NCI-H526 (cell line): ENCODE measurements at regions not wholly inside any gene's neighbourhood (a gene's known extent, or its start where the extent isn't known, plus 50 kb on each side); places are given as distances from the start of the nearest gene placed in this dataset.

Experiments
- DNase-seq, 2 experiments: peaks; one replicate each; lab custom pipeline; 2025; lab: John Stamatoyannopoulos, UW

DNA sequence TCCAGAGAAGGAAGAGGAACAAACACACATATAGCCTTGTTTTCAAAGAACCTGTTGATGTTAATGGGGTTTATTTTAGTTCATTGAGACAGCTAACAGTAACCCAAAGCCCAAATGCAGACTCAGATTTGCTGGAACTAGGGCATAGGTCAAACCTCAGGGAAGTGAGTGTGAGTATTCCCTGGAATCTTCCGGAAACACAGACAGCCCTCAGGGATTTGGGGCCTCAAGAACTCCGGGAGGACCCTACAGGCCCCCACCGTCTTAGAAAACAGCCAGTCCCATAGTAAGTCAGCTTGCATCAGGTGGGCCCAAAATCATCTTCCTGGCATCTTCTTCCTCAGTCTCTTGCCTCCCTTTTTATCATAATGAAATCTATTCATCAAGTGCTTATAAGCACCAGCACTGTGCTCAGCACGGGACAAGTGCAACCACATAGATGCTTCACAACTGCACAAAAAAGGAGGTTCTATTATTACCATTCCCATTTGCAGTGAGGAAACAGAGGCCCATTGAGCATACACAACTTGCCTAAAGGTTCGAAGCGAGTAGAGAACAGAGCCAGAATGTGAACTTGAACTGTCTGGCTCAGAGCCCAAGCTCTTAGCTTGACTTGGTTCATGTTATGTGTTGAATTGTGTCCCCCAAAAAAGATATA is 50.2 kb upstream of the BCL11A start:
- no peak for DNase-seq

DNA sequence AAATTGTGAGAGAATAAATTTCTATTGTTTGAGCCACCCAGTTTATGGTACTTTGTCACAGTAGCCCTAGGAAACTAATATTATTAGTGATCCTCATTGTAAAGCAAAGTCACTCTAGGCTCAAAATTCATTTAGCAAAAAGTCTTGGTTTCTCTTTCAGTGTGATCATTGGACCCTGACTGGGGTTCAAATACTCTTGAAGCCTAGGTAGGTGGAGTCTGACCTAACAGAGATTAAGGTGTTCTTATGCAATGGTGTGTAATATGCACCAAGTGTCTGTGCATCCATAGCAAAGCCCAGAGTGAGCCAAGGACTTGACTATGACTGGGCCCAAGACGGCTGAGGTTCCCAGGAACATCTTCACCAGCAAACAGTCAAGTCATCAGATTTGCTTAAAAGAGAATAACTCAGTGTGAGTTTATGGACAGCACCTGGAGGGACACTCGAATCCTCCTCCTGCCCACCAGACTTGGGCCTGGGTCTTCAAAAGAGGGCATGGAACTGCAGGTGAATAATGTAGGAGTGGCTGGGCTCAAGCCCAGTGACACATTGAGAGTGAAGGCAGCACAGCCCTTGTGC is 51.1 kb upstream of the BCL11A start:
- DNase-seq: no peak

DNA sequence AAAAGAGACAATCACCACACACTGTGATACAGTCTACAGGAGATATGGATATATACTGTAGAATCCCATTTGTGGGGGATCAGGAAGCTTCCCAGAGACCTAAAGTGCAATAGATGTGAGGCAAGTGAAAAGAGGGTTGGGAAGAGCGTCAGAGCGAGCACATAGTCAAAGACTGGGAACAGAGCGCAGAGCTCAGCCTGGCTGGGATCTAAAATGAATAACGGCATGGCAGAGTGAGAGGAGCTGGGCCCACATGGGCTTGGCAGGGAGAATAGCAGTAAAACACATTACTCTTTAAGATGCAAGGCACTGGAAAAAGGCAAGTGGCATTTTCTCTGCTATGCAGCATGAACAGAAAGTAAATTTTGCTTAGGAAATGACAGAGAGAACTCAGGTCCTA is 52.4 kb upstream of the BCL11A start:
- no peak for DNase-seq

DNA sequence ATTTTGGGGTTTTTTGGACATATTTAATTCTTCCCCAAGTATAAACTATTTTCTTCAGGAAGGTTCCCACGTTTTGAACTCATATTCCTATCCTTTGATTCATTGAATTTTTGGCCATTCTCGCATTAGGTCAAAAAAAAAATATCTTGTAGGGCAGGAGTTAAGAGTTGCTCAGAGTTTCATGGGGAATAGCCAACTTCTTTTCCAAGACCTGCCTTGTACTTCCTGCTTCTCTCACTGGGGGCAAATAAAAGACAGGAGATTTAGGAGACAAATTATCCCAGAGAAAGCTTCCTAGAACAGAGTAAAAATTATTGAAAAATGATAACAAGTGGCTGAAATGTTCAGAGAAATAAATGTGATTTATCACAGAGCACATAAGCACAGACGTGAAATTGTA is 55.2 kb upstream of the BCL11A start:
- no peak for DNase-seq

DNA sequence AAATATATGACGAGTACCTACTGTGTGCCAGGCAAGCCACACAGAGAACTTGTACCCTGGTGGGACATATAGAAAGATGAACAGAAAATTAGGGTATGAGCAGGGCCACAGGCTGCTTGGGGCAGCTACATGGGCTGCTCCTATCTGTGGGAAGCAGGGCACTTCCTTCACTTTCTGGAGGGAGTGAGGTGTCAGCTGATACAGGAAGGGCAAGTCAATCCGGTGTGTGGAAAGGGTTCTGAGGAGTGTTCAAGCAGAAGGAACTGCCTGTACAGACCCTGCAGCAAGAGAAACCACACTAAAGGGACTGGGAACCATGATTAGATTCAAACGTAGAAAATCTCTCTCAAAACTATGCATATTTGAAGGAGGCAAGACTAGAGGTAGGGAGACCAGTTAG is 58.6 kb upstream of the BCL11A start:
- DNase-seq: no peak

DNA sequence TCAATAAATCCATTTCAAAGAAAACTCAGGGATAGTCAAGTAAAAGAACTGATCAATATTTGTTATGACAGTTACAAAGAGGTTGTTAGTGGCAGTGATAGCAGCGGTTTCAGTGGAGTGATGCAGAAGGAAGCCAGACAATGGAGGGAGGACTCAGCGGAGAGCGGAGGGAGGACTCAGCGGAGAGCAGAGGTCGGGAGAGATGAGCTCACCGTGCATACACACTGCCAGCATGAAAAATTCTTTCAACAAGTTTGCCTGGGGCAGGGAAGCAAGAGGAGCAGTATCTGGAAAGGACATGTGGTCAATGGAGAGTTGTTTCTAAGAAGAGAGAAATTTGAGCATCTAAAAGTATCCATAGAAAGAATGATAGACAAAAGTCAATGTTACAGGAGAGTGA is 60.9 kb upstream of the BCL11A start:
- no peak for DNase-seq

DNA sequence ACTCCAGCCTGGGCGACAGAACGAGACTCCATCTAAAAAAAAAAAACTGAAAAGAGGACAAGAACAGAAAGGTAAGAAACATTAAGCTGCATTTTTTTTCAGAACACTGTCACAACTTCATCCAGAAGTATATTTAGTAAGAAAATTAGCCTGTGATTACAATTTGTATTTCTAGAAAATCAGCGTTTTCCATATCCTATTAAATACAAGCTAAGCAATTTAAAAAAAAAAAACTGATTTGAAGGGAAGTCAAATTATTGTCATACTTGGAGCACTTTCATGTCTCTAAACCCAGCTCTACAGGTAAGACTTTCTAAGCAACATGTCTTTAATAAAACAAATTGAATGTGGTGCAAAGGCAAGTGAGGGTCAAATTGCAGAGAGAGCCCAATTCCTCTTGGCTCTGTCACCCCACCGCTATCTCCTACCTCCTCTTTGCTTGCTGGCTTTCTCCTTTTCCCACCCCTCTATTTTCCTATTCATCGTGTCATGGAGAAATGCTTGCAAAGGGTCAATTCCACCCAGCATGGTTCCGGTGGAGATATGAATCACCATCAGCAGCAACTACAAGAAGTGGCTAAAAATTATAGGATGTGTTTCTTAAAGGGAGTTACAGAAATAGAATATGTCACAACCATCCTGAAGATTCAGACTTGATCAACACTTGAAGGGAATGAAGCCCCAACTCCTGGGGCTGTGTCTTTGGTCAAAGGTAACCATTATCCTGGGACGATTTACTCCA is 68.4 kb upstream of the BCL11A start:
- DNase-seq: no peak

DNA sequence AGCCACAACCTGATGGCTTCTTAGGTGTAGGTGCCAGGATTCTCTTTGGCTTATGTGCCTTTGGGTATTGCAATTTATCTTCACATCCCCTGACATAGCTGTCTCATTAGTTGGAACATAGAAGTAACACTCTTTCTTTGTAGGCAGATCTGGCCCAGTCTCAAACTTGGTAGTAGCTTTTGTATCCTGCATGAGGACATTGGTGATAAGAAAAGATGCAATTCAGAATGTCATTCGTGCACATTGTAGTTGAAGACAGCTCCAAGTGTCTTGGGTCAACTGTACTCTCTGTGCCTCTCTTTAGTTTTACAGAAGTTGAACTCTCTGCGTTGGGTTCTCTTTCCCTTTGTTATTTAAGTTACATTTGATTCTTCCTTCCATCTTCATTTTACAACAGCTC is 69.6 kb upstream of the BCL11A start:
- DNase-seq: no peak

DNA sequence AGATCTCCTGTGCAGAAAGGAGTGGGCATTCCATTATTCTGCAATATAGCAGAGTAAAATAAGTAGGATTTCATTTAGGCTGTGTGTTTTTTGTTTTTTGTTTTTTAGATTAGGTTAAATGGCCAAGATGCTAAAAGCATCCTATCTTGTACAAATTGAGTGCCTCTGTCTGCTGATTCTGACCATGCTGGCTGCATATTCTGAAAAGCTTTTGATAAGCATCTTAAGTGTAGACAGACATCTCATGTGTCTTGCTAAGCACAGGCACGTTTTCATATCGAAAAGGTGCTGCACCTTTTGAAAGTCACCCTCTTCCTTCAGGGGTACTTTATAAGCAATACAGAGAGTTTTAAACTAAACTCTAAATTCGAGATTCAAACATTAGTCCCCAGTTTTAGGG is 74.0 kb upstream of the BCL11A start:
- no peak for DNase-seq

DNA sequence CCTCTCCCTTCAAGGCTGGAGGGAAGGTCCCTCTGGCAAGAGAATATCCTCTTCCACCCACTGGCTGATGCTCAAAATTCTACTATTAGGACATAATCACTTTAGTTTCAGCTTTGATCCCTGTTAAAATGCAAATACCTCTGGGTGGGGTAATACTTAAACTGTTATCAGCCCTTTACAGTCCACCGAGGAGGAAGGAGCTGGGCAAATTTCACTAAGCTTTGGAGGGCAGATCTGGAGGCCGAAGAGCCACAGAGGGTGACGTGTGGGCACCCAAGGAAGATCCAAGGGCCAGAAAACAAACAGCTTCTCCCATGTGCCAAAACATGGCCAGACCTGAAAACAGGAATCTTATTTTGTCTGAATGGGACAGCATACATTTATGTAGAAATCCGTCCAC is 74.6 kb upstream of the BCL11A start:
- DNase-seq: no peak

DNA sequence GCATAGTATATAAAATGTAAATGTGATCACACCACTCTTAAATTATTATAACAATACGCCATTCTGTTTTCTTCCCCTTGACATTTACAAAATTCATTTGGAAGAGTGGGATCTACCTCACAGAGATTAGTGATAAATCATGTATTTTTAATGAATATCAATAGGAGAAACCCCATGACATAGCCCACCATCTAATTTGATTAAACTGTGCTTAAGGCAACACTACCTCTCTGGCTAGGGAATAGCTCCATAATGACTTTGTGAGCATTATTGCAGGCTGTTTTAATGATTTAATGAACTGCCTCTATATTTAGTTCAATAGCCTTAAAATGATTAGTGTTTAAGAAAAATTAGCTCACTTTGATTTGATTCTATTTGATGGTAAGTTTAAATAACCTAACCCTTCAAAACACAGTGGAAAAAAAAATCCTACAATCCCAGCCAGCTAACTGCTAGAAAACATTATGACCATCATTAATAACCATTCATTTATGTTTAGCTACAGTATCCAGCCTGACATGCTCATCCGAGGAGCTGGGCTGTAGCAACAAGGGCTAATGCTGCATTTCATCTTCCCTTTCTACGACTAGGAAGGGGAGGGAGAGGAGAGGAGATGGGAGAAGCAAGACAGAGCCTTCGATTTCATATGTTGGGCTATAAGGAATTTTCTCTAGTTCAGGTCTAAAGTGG is 75.3 kb upstream of the BCL11A start:
- DNase-seq: no peak

DNA sequence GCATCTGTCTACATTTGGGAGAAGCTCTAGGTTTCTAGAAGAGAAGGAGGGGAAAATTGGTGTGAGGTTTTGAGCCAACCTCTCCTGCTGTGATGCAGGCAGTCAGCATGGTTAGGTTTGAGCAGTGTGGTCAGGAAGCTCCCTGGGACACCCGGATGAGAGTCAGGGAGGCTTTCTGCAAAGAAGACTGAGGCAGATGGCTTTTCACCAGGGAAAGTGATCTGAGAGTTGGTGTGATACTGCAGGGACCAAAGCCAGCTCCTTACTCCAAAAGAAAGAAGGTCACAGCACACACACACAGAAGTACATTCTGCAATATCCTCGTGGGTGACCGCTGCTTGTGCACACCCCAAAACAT is 75.8 kb upstream of the BCL11A start:
- no peak for DNase-seq

DNA sequence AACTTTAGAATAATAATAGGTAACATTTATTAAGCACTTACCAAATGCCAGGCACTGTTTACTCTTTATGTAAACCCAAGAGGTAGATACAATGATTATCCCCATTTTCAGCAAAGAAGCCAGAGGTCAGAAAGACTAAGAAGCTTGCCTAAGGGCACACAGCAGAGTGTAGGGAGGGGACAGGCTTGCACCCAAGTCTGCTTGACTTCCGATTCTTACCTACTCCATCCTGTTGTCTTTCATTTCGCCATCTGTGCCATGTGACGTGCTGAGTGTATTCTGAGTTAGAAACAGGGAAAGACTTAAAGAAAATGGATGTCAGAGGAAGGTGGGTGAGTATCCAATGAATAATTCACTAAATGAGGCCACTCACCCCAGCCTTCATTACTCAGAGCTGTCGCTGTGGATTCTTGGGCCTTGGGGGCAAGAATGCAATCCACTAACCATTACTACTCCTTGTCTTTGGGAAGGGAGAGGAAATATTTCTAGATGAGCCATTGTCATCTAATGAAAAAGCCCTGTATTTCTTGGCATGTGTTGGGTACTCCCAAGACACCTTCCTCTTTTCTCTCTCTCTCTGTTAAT is 76.4 kb upstream of the BCL11A start:
- no peak for DNase-seq

DNA sequence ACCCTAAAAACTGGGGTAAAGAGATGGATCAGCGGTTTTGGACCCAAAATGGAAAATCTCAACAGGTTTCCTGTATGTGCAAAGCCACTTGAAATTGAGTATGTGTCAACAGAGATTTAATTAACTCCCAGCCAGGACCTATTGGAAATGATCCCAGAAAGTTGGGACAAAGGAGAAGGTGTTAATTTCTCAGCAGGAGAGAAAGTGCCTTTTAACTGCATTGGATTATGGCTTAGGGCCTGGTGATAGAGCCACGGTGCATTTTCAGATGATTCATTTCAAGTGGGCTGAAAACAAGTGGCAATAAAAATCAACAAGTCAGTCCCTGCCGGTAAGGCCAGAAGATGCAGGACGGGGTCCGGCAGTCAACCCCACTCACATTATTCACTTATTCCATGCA is 80.2 kb upstream of the BCL11A start:
- DNase-seq: no peak

DNA sequence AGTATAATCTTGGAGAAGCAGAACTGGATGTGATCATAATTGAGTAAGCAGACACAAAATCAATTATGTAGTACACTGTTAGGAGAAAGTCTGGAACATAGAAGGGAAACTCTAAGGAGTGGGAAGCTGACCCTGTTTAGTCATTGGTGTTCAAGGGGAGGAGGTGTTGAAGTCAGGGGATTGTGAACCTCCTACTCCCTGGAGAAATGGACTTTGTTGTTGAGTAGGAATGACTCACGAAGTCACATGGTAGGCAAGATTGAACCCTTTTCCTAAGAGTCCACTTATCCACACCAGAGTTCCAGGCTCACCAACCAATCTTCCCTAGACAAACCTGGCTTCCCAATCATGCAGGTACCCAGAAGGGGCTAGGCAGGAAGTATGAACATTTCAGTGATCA is 81.0 kb upstream of the BCL11A start:
- DNase-seq: no peak

DNA sequence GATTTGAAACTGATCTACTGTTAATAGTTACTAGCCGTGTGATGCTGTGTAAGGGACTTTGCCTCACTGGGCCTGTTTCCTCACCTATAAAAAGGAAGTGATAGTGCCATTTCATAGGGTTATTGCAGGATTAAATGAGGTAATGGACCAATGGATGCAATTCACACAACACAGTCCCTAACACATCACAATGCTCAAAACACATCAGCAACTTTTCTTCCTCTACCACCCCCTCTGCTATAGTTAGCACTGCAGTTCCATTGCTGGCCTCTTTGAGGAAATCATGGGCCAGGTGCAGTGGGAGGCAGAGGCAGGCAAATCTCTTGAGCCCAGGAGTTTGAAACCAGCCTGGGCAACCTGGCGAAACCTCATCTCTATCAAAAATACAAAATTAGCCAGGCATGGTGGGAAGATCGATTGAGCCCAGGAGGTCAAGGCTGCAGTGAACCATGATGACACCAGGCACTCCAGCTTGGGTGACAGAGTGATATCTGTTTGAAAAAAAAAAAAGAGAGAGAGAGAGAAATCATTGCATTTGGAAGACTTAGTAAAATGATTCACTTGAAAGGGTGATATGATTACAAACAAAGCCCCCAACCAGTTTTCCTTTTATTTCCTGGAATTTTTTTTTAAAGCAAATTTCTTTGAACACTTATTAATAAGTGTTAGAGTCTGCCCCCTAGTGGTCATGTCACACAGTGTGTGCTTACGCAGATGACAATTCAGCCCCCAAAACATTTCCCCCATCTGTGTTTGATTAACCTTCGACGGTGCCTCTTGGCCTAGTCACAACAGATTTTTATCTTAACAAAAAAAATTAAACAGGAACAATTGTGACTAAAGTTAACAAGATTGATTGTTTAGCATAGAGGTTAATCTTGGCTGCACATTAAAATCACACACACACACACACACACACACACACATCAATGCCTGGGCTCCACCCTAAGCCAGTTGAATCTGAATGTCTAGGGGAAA is 88.6 kb upstream of the BCL11A start:
- DNase-seq: peak; percentile 3 to 64

DNA sequence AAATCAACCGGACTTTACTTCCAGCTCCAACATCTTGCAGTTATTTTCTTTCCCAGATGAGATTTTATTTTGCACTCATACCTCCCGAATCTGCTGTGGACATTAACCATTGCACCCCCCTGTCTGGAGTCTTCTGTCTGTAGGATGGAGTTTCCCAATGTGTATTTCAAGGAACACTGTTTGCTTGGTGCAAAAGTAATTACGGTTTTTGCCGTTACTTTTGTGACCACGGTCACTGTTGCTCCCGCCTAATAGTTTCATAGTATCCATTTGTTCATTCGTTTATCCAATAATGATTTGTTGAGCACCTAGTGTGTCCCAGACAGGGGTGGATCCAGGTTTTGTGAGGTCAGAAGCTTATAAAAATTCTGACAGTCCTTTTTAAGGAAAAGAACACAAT is 90.3 kb upstream of the BCL11A start:
- no peak for DNase-seq

DNA sequence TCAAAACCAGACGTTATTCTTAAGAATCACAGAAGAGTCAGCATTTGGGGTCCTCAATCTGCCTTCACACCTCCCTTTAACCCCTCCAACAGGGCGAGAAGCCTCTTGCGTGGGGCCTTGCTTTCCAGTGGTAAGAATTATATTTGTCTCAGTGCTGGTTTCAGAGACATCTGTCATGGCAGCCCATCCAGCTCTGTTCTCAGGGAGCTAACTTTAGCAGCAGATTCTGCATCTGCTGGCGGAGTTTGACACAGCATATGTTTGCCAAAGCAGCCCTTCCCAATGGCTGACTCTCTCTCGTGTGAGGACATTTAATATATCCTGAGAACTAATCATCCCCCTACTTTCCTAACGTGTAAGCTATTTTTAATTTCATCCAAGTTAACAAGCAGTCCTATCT is 91.5 kb upstream of the BCL11A start:
- no peak for DNase-seq

DNA sequence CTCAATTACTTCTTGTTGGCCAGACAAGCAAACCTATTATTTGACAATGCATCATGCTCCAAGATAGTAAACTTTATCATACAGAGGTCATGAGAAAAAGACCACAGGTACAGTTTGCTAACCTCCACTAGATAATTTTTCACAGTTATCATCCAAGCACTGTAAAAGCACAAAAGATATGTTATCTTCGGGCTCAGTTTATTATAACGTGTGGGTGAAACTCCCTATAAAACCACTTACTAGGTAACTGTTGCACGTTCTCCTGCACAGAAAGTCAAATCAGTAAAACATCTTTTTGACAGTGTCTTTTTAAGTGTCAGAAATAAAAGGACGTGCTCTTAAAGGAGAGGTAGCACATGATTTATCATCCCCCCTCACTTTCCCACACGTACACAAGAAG is 94.7 kb upstream of the BCL11A start:
- no peak for DNase-seq

DNA sequence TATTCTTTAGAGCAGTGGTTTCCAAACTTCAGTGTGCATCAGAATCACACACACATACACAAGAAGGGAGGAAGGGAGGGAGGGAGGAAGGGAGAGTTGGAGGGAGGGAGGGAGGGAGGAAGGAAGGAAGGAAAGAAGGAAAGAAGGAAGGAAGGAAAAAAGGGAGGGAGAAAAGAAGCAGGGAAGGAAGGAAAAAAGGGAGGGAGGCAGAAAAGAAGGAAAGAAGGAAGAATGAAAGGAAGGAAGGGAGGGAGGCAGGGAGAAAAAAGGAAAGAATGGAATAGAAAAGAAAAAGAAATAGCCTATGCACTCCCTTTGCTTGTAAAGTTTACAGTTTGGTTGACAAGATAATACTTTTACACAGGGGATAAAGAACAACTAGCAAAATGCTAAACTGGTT is 96.3 kb upstream of the BCL11A start:
- no peak for DNase-seq

DNA sequence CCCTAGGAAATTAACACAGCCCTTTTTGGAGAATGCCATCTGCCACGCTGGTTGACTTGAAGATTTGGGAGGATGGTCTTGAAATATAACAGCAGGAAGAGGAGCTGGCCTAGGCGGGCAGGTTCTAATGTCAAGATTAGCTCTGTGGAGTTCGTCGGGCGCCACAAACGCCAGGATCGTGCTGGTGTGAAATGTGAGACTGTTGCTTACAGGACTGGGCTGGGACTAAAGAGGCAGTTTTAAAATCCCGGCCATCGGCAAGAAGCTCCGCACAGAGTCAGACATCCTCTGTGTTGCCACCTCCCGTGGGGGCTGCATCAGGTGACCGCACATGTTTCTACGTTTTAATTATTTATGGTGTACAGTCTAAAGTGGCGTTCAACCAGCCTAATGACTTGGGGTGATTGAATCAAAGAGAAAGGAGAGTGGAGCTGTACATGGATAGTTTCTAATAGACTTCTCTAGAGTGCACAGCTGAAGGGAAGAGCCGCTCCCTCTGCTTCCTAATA is 99.4 kb upstream of the BCL11A start:
- peak in 1 of 2 experiments; percentile 4 for DNase-seq
